ENCODE measurements at regions not wholly inside any gene's neighbourhood (a gene's known extent, or its start where the extent isn't known, plus 50 kb on each side); places are given as distances from the start of the nearest gene placed in this dataset.
A peak's percentile ranks its signal among the peaks of the same experiment; 100 is the strongest.

GRCh38 chr17:77001487-77001886, 133.3 kb downstream of the MGAT5B start:
- no peak for DNase-seq (ENCODE audit: low spot score)

- DNase-seq (ENCODE audit: low spot score): no peak
These were observed 134.2 kb downstream of the MGAT5B start for GRCh38 chr17:77002103-77003045.

GRCh38 chr17:77003699-77004098, 135.5 kb downstream of the MGAT5B start:
- DNase-seq (ENCODE audit: low spot score): no peak

- no peak for DNase-seq (ENCODE audit: low spot score)
These were observed 133.7 kb upstream of the SEC14L1 start for GRCh38 chr17:77006971-77007649.

GRCh38 chr17:77009877-77010276, 130.9 kb upstream of the SEC14L1 start:
- no peak for DNase-seq (ENCODE audit: low spot score)

GRCh38 chr17:77010667-77011066, 130.1 kb upstream of the SEC14L1 start:
- DNase-seq (ENCODE audit: low spot score): no peak

- DNase-seq (ENCODE audit: low spot score): peak; percentile 44
These were observed 129.4 kb upstream of the SEC14L1 start for GRCh38 chr17:77011173-77012011.

GRCh38 chr17:77018504-77018903, 122.3 kb upstream of the SEC14L1 start:
- no peak for DNase-seq (ENCODE audit: low spot score)

GRCh38 chr17:77019893-77020379, 120.8 kb upstream of the SEC14L1 start:
- no peak for DNase-seq (ENCODE audit: low spot score)

GRCh38 chr17:77020973-77021372, 119.8 kb upstream of the SEC14L1 start:
- DNase-seq (ENCODE audit: low spot score): no peak

GRCh38 chr17:77022766-77023165, 118.0 kb upstream of the SEC14L1 start:
- no peak for DNase-seq (ENCODE audit: low spot score)

GRCh38 chr17:77025781-77026180, 115.0 kb upstream of the SEC14L1 start:
- DNase-seq (ENCODE audit: low spot score): no peak

- DNase-seq (ENCODE audit: low spot score): no peak
These were observed 113.4 kb upstream of the SEC14L1 start for GRCh38 chr17:77027271-77027889.

GRCh38 chr17:77028900-77029299, 111.9 kb upstream of the SEC14L1 start:
- DNase-seq (ENCODE audit: low spot score): no peak

- DNase-seq (ENCODE audit: low spot score): no peak
These were observed 107.8 kb upstream of the SEC14L1 start for GRCh38 chr17:77032929-77033328.

- DNase-seq (ENCODE audit: low spot score): no peak
These were observed 106.8 kb upstream of the SEC14L1 start for GRCh38 chr17:77033892-77034404.

GRCh38 chr17:77034677-77035424, 105.9 kb upstream of the SEC14L1 start:
- no peak for DNase-seq (ENCODE audit: low spot score)

- no peak for DNase-seq (ENCODE audit: low spot score)
These were observed 105.2 kb upstream of the SEC14L1 start for GRCh38 chr17:77035526-77035925.

GRCh38 chr17:77036136-77036840, 104.5 kb upstream of the SEC14L1 start:
- DNase-seq (ENCODE audit: low spot score): no peak

GRCh38 chr17:77036841-77037381, 103.9 kb upstream of the SEC14L1 start:
- no peak for DNase-seq (ENCODE audit: low spot score)

Measured in AG20443 (cell line).